Bronchial epithelial cell (primary cell): ENCODE measurements at regions not wholly inside any gene's neighbourhood (a gene's known extent, or its start where the extent isn't known, plus 50 kb on each side); places are given as distances from the start of the nearest gene placed in this dataset.

Experiments
- DNase-seq: peaks from one replicate; pipeline ENCODE4 v3.0.0-alpha.2; 2010; ENCODE audit warnings: low read depth
- FAIRE-seq: peaks from 2 replicates; lab custom pipeline; 2011; peaks lifted over from hg19 to GRCh38; lab: Jason Lieb, UNC
- H3K27me3 ChIP-seq: 2 replicates; pipeline ENCODE4 v1.5.1; 2011; ENCODE audit warnings: low read length; ENCODE audit not compliant: control insufficient read depth, insufficient read depth
- H3K36me3 ChIP-seq: 2 replicates; pipeline ENCODE4 v1.5.1; 2011; ENCODE audit warnings: low read length; ENCODE audit not compliant: control insufficient read depth, insufficient read depth
- H3K4me3 ChIP-seq: 2 replicates; pipeline ENCODE4 v1.5.1; 2011; ENCODE audit warnings: mild to moderate bottlenecking, low read depth, low read length, control low read depth
- TF ChIP-seq, protein P1 (sequence below): IDR thresholded peaks from 2 replicates; pipeline ENCODE4 v1.5.1; 2011; ENCODE audit warnings: mild to moderate bottlenecking, moderate library complexity, low read length, control low read depth, inconsistent platforms; ENCODE audit not compliant: insufficient read depth, severe bottlenecking

DNA sequence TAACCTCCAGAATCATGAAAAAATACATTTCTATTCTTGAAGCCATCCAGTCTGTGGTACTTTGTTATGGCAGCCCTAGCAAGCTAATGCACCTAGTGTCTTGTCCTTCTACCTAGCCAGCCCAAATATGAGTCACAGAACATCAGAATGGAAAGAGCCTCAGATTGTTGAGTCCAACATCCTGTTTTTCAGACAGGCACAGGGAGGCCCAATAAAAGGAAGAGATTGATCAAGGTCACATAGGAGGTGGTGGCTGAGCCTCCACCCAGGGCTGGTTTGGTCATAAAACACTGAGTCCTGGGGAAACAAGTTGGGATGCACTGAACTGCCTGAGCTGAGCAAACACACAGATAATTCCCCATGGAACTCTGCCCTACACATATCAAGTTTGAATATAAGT, 195.5 kb downstream of the TTC32 start:
- H3K4me3 ChIP-seq = no peak overlapping the region
- FAIRE-seq (peak; percentile 68), DNase-seq (peak; percentile 56)
- no peaks in the 10 kb centered on the region for H3K36me3 ChIP-seq
- TF ChIP-seq, protein P1, sequence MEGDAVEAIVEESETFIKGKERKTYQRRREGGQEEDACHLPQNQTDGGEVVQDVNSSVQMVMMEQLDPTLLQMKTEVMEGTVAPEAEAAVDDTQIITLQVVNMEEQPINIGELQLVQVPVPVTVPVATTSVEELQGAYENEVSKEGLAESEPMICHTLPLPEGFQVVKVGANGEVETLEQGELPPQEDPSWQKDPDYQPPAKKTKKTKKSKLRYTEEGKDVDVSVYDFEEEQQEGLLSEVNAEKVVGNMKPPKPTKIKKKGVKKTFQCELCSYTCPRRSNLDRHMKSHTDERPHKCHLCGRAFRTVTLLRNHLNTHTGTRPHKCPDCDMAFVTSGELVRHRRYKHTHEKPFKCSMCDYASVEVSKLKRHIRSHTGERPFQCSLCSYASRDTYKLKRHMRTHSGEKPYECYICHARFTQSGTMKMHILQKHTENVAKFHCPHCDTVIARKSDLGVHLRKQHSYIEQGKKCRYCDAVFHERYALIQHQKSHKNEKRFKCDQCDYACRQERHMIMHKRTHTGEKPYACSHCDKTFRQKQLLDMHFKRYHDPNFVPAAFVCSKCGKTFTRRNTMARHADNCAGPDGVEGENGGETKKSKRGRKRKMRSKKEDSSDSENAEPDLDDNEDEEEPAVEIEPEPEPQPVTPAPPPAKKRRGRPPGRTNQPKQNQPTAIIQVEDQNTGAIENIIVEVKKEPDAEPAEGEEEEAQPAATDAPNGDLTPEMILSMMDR = no peak
- H3K27me3 ChIP-seq = no peaks in the 10 kb centered on the region

DNA sequence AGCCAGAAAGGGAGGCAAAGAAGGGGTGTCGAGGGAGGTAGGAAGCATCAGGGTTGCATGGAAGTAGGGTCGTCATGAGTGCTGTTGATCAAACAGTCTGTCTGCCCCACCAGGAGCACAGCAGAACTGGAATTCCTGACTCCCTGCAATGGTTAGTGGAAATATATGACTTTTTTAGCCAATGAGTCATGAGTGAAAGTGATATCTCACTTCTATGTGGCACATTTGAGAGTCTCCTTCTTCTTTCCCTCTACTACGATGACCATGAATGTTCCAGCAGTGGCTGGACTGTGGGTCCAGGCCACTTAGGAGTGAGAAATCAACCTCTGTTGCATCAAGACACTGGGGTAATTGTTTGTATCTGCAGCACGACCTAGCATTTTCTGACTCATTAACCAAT, 199.5 kb downstream of the TTC32 start:
- DNase-seq = peak; percentile 10
- FAIRE-seq = no peak
- Histone ChIP-seq H3K36me3 (no peaks in the 10 kb centered on the region), H3K27me3 (no peaks in the 10 kb centered on the region), H3K4me3 (no peak overlapping the region)
- TF ChIP-seq, protein P1 = no peak

DNA sequence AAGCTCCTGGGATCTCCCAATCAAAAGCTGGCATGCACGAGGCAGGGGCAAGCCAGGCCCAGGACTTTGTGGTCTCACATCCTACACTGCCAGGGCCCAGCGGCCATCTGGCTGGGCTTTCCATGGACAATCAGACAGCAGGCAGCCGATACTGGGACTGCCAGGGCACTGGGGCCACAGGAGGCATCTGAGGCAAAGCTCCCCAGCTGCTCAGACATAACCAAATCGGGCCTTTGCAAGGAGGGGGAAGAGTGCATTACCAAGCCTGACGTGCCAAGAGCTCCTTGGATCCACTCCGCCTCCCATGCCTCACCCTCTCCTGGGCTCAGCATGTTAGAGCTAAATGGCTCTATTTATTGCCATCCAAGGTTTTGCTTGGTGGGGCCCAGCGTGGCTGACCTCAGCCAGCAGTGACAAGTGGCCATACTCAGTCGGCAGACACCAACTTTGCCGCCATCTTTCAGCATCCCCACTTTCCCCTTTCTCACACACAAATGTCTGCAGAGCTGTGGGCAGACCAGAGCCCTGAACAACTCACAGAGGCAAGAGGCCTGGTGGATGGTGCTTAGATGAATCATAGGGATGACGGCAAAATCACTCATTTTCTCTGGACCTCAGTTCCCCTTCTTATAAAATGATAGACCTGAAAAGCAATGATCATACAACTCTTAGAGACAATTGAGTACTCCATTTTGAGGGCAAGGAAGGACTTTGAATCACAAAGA, 200.8 kb downstream of the TTC32 start:
- FAIRE-seq (no peak), DNase-seq (no peak)
- Histone ChIP-seq H3K36me3 (no peaks in the 10 kb centered on the region), H3K4me3 (no peak overlapping the region), H3K27me3 (no peaks in the 10 kb centered on the region)
- TF ChIP-seq, protein P1 = no peak

DNA sequence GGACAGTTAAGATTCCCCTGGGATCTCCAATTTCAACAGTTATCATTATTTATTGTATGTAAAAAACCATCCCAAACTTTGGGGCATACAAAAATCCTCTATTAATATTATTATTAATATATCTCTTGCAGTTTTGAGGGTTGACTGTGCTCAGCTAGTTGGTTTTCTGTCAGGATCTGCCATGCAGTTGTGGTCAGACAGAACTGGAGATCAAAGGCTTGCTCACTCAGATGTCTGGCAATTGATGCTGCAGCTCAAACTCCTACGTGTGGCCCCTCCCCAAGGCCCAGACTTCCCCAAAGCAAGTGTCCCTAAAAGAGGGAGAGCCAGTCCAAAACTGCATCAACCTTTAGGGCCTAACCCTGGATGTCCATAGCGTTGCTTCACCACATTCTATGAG, 204.7 kb downstream of the TTC32 start:
- DNase-seq (no peak), FAIRE-seq (no peak)
- Histone ChIP-seq H3K4me3 (no peak overlapping the region), H3K36me3 (no peaks in the 10 kb centered on the region), H3K27me3 (no peaks in the 10 kb centered on the region)
- TF ChIP-seq, protein P1 = no peak

DNA sequence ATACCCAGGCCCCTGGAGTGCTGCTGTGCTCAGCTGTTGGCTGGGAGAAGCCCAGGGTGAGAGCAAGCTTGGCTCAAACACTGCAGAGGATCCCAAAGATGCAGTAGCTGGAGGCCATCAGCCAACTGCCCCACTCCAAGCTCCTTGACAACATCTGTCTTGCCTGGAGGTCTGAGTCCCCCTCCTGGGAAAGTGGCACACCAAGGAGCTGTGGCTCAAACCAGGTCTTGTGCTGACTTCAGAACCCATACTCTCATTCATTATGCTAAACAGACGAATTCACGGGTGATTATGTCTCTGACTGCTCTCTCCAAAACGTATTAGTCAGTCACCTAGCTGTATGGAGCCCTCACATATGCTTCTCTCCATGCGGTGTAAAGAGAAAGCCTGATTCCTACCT, 206.1 kb downstream of the TTC32 start:
- Histone ChIP-seq H3K4me3 (no peak overlapping the region), H3K36me3 (no peaks in the 10 kb centered on the region), H3K27me3 (no peaks in the 10 kb centered on the region)
- DNase-seq = no peak
- FAIRE-seq = no peak
- TF ChIP-seq, protein P1 = no peak

DNA sequence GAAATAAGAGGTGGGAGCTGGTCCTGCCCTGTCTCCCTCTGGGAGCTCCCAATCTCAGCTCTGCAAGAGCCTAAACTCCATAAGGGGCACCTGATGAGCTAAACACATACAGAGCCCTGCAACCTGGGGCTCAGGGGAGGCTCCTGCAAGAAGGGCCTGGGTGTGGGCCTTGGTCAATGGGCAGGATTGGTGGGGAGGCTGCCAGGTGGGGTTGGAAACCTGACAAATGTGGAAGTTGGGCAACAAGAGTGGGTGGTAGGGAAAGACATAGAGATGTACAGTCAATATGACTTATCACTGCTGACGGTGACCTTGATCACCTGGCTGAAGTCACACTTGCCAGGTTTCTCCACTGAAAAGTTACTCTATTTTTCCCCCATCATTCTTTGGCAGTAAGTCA, 209.9 kb downstream of the TTC32 start:
- Histone ChIP-seq H3K36me3 (no peaks in the 10 kb centered on the region), H3K27me3 (peaks cover 1% of the 10 kb centered on the region), H3K4me3 (no peak overlapping the region)
- TF ChIP-seq, protein P1 = no peak
- no peak for FAIRE-seq
- DNase-seq = no peak
